AG04449 (cell line): ENCODE measurements at regions not wholly inside any gene's neighbourhood (a gene's known extent, or its start where the extent isn't known, plus 50 kb on each side); places are given as distances from the start of the nearest gene placed in this dataset.
"Not testable (repeated sequence)": the region's sequence is repeated elsewhere in the genome, so short reads cannot be mapped to it uniquely, and the experiment has no call there.

ENCODE experiments used
- CTCF ChIA-PET: fragments of 350-600 bp; formaldehyde crosslinking; extraction: SDS; loops from one replicate; lab custom pipeline; 2021; ENCODE audit warnings: antibody characterized with exemption; lab: Yijun Ruan, JAX
- POLR2A ChIA-PET: fragments of 400-600, 350-600 bp; formaldehyde crosslinking; extraction: SDS; loops from one replicate; lab custom pipeline; 2020; ENCODE audit warnings: antibody characterized with exemption, inconsistent platforms; lab: Yijun Ruan, JAX
- DNase-seq: peaks from one replicate; pipeline ENCODE4 v3.0.0-alpha.2; 2010; ENCODE audit warnings: low read depth, low spot score
- H3K4me3 ChIP-seq: 2 replicates; pipeline ENCODE4 v1.5.1; 2011; ENCODE audit warnings: low read depth, mild to moderate bottlenecking, control low read depth, low read length
- CTCF ChIP-seq: IDR thresholded peaks from one replicate; pipeline ENCODE4 v1.5.1; 2011; ENCODE audit warnings: mild to moderate bottlenecking, moderate library complexity, low read length, control low read depth, inconsistent platforms; ENCODE audit not compliant: insufficient read depth; ENCODE audit errors: missing control alignments

- no peak for DNase-seq
- ChIA-PET CTCF (no interaction called here), POLR2A (no interaction called here)
- no peak overlapping the region for H3K4me3 ChIP-seq
- no peak for TF ChIP-seq CTCF
Observed at GRCh38 chrX:128650326-128650725, 598.1 kb upstream of the ACTRT1 start.

GRCh38 chrX:128634754-128635153, 582.6 kb upstream of the ACTRT1 start:
- POLR2A ChIA-PET = no interaction called here
- CTCF ChIA-PET = no interaction called here
- TF ChIP-seq CTCF = no peak
- no peak for DNase-seq
- H3K4me3 ChIP-seq = no peak overlapping the region

- DNase-seq = no peak
- no peak for TF ChIP-seq CTCF
- ChIA-PET CTCF (no interaction called here), POLR2A (no interaction called here)
- no peak overlapping the region for H3K4me3 ChIP-seq
Observed at GRCh38 chrX:128623361-128623760, 571.2 kb upstream of the ACTRT1 start.

- no peak overlapping the region for H3K4me3 ChIP-seq
- POLR2A ChIA-PET = no interaction called here
- CTCF ChIA-PET = no interaction called here
- TF ChIP-seq CTCF = no peak
- DNase-seq = no peak
Observed at GRCh38 chrX:128622296-128622695, 570.1 kb upstream of the ACTRT1 start.

- no peak for TF ChIP-seq CTCF
- ChIA-PET POLR2A (no interaction called here), CTCF (no interaction called here)
- H3K4me3 ChIP-seq = no peak overlapping the region
- DNase-seq = no peak
Observed at GRCh38 chrX:128619490-128619889, 567.3 kb upstream of the ACTRT1 start.

GRCh38 chrX:128616933-128617332, 564.7 kb upstream of the ACTRT1 start:
- CTCF ChIA-PET = no interaction called here
- POLR2A ChIA-PET = no interaction called here
- H3K4me3 ChIP-seq = no peak overlapping the region
- no peak for TF ChIP-seq CTCF
- no peak for DNase-seq

GRCh38 chrX:128606817-128607216, 554.6 kb upstream of the ACTRT1 start:
- POLR2A ChIA-PET, CTCF ChIA-PET, H3K4me3 ChIP-seq, DNase-seq: not testable (repeated sequence)

- POLR2A ChIA-PET, H3K4me3 ChIP-seq, CTCF ChIA-PET, DNase-seq: not testable (repeated sequence)
Observed at GRCh38 chrX:128606357-128606756, 554.2 kb upstream of the ACTRT1 start.
